SK-N-SH (cell line): ENCODE measurements at regions not wholly inside any gene's neighbourhood (a gene's known extent, or its start where the extent isn't known, plus 50 kb on each side); places are given as distances from the start of the nearest gene placed in this dataset.

ENCODE experiments used
- CTCF ChIP-seq: fragments of 200-600 bp; sonication (generic); IDR thresholded peaks from 2 replicates; pipeline ENCODE4 v1.6.1; 2017; ENCODE audit warnings: antibody characterized with exemption, mild to moderate bottlenecking, moderate library complexity
- ELF1 ChIP-seq: IDR thresholded peaks from 2 replicates; pipeline ENCODE4 v1.4.0; 2012
- EZH2phosphoT487 ChIP-seq: fragments of 200-600 bp; sonication (generic); IDR thresholded peaks from 2 replicates; pipeline ENCODE4 v1.6.1; 2017; ENCODE audit warnings: low read depth, mixed run types, mild to moderate bottlenecking, antibody characterized with exemption, moderate library complexity, borderline replicate concordance
- POLR2AphosphoS5 ChIP-seq: IDR thresholded peaks from 2 replicates; pipeline ENCODE4 v1.6.1; 2012; ENCODE audit warnings: low read depth, low read length
- RFX5 ChIP-seq: IDR thresholded peaks from 2 replicates; pipeline ENCODE4 v1.6.1; 2012; ENCODE audit warnings: mild to moderate bottlenecking, improper control_type of control experiment, low read length
- SMC3 ChIP-seq: IDR thresholded peaks from 2 replicates; pipeline ENCODE4 v1.6.1; 2012; ENCODE audit warnings: low read depth, low read length, improper control_type of control experiment
- TEAD4 ChIP-seq: IDR thresholded peaks from 2 replicates; pipeline ENCODE4 v1.4.0; 2012; ENCODE audit warnings: mild to moderate bottlenecking, borderline replicate concordance; ENCODE audit not compliant: insufficient read depth
- USF1 ChIP-seq: IDR thresholded peaks from 2 replicates; pipeline ENCODE4 v1.4.0; 2012; ENCODE audit warnings: low read depth, borderline replicate concordance
- USF2 ChIP-seq: fragments of 150-350 bp; IDR thresholded peaks from 2 replicates; pipeline ENCODE4 v1.6.1; 2017; ENCODE audit warnings: antibody characterized with exemption, low read length, low read depth, borderline replicate concordance

GRCh38 chr12:127178463-127178862, 1088.5 kb upstream of the TMEM132C start:
- TF ChIP-seq CTCF, result no peak
- TF ChIP-seq EZH2phosphoT487, result no peak
- TF ChIP-seq USF2, result no peak
- TF ChIP-seq POLR2AphosphoS5, result no peak
- no peak for TF ChIP-seq RFX5
- no peak for TF ChIP-seq SMC3
- TF ChIP-seq TEAD4, result no peak
- TF ChIP-seq USF1, result no peak
- TF ChIP-seq ELF1, result no peak
